ENCODE measurements at regions not wholly inside any gene's neighbourhood (a gene's known extent, or its start where the extent isn't known, plus 50 kb on each side); places are given as distances from the start of the nearest gene placed in this dataset.
"Not testable (repeated sequence)": the region's sequence is repeated elsewhere in the genome, so short reads cannot be mapped to it uniquely, and the experiment has no call there.

GRCh38 chr4:177512646-177513045, 70.4 kb upstream of the AGA start:
- H3K4me3 ChIP-seq (ENCODE audit: low read depth, low read length) = no peak overlapping the region
- TF ChIP-seq, protein P1, sequence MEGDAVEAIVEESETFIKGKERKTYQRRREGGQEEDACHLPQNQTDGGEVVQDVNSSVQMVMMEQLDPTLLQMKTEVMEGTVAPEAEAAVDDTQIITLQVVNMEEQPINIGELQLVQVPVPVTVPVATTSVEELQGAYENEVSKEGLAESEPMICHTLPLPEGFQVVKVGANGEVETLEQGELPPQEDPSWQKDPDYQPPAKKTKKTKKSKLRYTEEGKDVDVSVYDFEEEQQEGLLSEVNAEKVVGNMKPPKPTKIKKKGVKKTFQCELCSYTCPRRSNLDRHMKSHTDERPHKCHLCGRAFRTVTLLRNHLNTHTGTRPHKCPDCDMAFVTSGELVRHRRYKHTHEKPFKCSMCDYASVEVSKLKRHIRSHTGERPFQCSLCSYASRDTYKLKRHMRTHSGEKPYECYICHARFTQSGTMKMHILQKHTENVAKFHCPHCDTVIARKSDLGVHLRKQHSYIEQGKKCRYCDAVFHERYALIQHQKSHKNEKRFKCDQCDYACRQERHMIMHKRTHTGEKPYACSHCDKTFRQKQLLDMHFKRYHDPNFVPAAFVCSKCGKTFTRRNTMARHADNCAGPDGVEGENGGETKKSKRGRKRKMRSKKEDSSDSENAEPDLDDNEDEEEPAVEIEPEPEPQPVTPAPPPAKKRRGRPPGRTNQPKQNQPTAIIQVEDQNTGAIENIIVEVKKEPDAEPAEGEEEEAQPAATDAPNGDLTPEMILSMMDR (IDR thresholded peaks at IDR 0.05; ENCODE audit: insufficient read depth, low read length) = no peak
- no peak for DNase-seq (ENCODE audit: low read depth)

DNA sequence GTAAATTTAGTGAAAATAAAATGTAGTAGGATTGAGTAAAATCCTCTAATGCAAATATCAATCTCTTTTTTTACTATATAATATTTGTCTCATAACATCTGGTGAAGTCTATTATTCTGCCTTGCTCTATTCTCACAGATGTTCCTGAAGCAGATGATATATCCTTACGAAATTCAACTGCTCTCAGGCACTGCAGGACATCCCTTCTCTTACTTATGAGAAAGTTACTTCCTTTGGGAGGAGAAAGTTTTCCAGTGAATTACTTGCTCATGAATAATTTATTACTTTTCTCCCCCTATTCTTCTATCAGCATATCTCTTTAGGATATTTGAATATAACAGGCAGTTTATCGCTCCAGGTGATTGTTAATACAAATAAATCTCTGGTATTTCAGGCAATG, 75.6 kb upstream of the AGA start:
- no peak overlapping the region for H3K4me3 ChIP-seq (ENCODE audit: low read depth, low read length)
- no peak for DNase-seq (ENCODE audit: low read depth)
- TF ChIP-seq, protein P1 (IDR thresholded peaks at IDR 0.05; ENCODE audit: insufficient read depth, low read length) = no peak

DNA sequence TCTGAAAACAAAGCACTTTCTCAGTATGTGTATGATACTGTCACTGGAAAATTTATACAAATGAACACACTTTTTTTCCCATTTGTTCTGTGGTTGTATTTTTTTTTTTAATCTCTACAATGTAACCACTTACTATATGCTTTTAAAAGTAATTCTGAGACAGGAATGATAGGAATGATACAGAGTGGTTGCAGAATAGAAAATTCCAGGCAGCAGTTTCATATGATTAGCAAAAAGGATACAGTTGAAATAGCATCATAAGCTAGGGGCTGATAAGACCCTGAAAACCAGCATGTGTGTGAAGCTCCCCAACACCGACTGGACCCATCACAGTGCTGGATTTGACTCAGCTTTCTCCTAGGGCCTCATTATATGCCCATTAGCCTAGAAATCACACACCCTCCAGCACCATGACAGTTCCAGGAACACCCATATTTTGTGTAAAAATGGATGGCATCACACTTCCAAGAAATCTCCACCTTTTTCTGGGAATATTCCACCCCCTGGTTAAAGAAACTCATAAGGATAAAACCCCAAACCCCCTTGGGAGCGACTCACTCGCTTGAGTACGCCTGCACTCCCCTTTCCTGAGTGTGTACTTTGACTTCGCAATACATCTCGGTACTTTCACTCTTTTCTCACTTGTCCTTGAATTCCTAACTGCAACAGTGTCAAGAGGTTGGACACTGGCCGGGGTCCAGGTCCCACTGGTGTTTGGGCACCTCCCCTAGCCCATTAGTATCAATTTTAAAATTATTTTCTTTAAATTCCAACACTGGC, 77.4 kb upstream of the AGA start:
- TF ChIP-seq, protein P1 (IDR thresholded peaks at IDR 0.05; ENCODE audit: insufficient read depth, low read length) = no peak
- peak; percentile 43 for DNase-seq (ENCODE audit: low read depth)
- no peak overlapping the region for H3K4me3 ChIP-seq (ENCODE audit: low read depth, low read length)

GRCh38 chr4:177528620-177529019, 86.4 kb upstream of the AGA start:
- no peak overlapping the region for H3K4me3 ChIP-seq (ENCODE audit: low read depth, low read length)
- no peak for DNase-seq (ENCODE audit: low read depth)
- TF ChIP-seq, protein P1 (IDR thresholded peaks at IDR 0.05; ENCODE audit: insufficient read depth, low read length) = no peak

GRCh38 chr4:177530561-177530960, 88.3 kb upstream of the AGA start:
- H3K4me3 ChIP-seq (ENCODE audit: low read depth, low read length) = no peak overlapping the region
- TF ChIP-seq, protein P1 (IDR thresholded peaks at IDR 0.05; ENCODE audit: insufficient read depth, low read length) = no peak

GRCh38 chr4:177532358-177532757, 90.1 kb upstream of the AGA start:
- H3K4me3 ChIP-seq (ENCODE audit: low read depth, low read length) = no peak overlapping the region
- TF ChIP-seq, protein P1 (IDR thresholded peaks at IDR 0.05; ENCODE audit: insufficient read depth, low read length) = no peak
- DNase-seq (ENCODE audit: low read depth) = no peak

More at GRCh38 chr4:177530561-177530960, 88.3 kb upstream of the AGA start:
- no peak for DNase-seq (ENCODE audit: low read depth)

DNA sequence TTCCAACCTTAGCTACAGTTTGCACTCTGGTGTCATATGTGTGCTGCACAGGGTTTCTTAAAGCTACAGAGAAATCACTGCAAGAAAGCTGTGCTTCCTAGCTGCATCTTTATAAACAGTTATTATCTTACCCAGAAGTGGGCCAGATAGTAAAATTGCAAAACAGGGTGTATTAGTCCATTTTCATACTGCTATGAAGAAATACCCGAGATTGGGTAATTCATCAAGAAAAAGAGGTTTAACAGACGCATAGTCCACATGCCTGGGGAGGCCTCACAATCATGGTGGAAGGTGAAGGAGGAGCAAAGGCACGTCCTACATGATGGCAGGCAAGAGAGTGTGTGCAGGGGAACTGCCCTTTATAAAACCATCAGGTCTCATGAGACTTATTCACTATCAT, 92.6 kb upstream of the AGA start:
- H3K4me3 ChIP-seq (ENCODE audit: low read depth, low read length) = not testable (repeated sequence)
- DNase-seq (ENCODE audit: low read depth) = peak; percentile 26
